IMR-90 (cell line): ENCODE measurements at regions not wholly inside any gene's neighbourhood (a gene's known extent, or its start where the extent isn't known, plus 50 kb on each side); places are given as distances from the start of the nearest gene placed in this dataset.
A peak's percentile ranks its signal among the peaks of the same experiment; 100 is the strongest.

Experiments
- ATAC-seq: fragments of 200-7000 bp; cut with Tn5 transposase; 2 replicates; pipeline ENCODE4 v1.9.1; 2020; ENCODE audit warnings: low read depth, mild to moderate bottlenecking, moderate library complexity
- BruUV-seq: library from RNA; stranded (reverse); fragments of 400-500 nt; replicated peaks from 2 replicates; lab custom pipeline; 2021; lab: Mats Ljungman, UMichigan
- CTCF ChIA-PET: fragments of 300-600 bp; formaldehyde crosslinking; extraction: SDS; loops from one replicate; lab custom pipeline; 2021; ENCODE audit warnings: antibody characterized with exemption; lab: Yijun Ruan, JAX
- POLR2A ChIA-PET: fragments of 300-600 bp; sonication (Branson Sonifier 250); formaldehyde crosslinking; loops from one replicate; lab custom pipeline; 2022; ENCODE audit warnings: antibody characterized with exemption; ENCODE audit not compliant: unreplicated experiment; lab: Charles Lee
- DNase-seq: peaks from one replicate; pipeline ENCODE4 v3.0.0; 2013
- H2AFZ ChIP-seq: replicated peaks from 2 replicates; pipeline ENCODE3; 2013; ENCODE audit warnings: low read length, mild to moderate bottlenecking; ENCODE audit not compliant: poor library complexity
- H2AK5ac ChIP-seq: 2 replicates; pipeline ENCODE4 v1.6.1; 2013; ENCODE audit warnings: low read depth, low read length, inconsistent platforms
- H2AK9ac ChIP-seq: replicated peaks from 2 replicates; pipeline ENCODE3; 2013; ENCODE audit warnings: mild to moderate bottlenecking, low read depth, low read length, moderate library complexity; ENCODE audit not compliant: poor library complexity
- H2BK120ac ChIP-seq: 2 replicates; pipeline ENCODE4 v1.6.1; 2013; ENCODE audit warnings: low read depth, low read length, inconsistent platforms
- H2BK15ac ChIP-seq: 3 replicates; pipeline ENCODE4 v1.6.1; 2013; ENCODE audit warnings: low read depth, low read length, inconsistent platforms
- H2BK20ac ChIP-seq: 2 replicates; pipeline ENCODE4 v1.6.1; 2013; ENCODE audit warnings: low read depth, mild to moderate bottlenecking, inconsistent platforms, low read length, moderate library complexity
- H2BK5ac ChIP-seq: 2 replicates; pipeline ENCODE4 v1.6.1; 2013; ENCODE audit warnings: mild to moderate bottlenecking, low read depth, low read length, inconsistent platforms; ENCODE audit not compliant: poor library complexity, severe bottlenecking
- H3K14ac ChIP-seq: replicated peaks from 2 replicates; pipeline ENCODE4 v1.6.1; 2013; ENCODE audit warnings: low read depth, low read length, inconsistent platforms
- H3K18ac ChIP-seq: 2 replicates; pipeline ENCODE4 v1.6.1; 2013; ENCODE audit warnings: low read depth, low read length, control low read depth
- H3K23ac ChIP-seq: 2 replicates; pipeline ENCODE4 v1.6.1; 2013; ENCODE audit warnings: low read depth, low read length, inconsistent platforms
- H3K27ac ChIP-seq: 2 replicates; pipeline ENCODE4 v1.5.1; 2013; ENCODE audit warnings: mild to moderate bottlenecking, control low read depth, low read length; ENCODE audit not compliant: insufficient read depth
- H3K27me3 ChIP-seq: 2 replicates; pipeline ENCODE4 v1.6.1; 2013; ENCODE audit warnings: low read length; ENCODE audit not compliant: control insufficient read depth, insufficient read depth
- H3K36me3 ChIP-seq: 2 replicates; pipeline ENCODE4 v1.6.1; 2013; ENCODE audit warnings: low read length, mixed read lengths; ENCODE audit not compliant: control insufficient read depth, insufficient read depth
- H3K4ac ChIP-seq: 2 replicates; pipeline ENCODE4 v1.6.1; 2013; ENCODE audit warnings: low read depth, low read length, inconsistent platforms
- H3K4me1 ChIP-seq: 2 replicates; pipeline ENCODE4 v1.6.1; 2013; ENCODE audit warnings: low read length, mixed read lengths; ENCODE audit not compliant: control insufficient read depth, insufficient read depth
- H3K4me2 ChIP-seq: 2 replicates; pipeline ENCODE4 v1.6.1; 2013; ENCODE audit warnings: low read depth, mild to moderate bottlenecking, control low read depth, low read length, moderate library complexity
- H3K4me3 ChIP-seq: 2 replicates; pipeline ENCODE4 v1.5.1; 2013; ENCODE audit warnings: low read depth, mild to moderate bottlenecking, control low read depth, low read length, moderate library complexity; ENCODE audit not compliant: insufficient read depth
- H3K56ac ChIP-seq: 2 replicates; pipeline ENCODE4 v1.6.1; 2013; ENCODE audit warnings: low read length, inconsistent platforms; ENCODE audit not compliant: insufficient read depth; ENCODE audit errors: extremely low read depth
- H3K79me1 ChIP-seq, 2 experiments: 2 replicates each; pipeline ENCODE4 v1.6.1; 2013; ENCODE audit warnings: low read length in 2 of 2, inconsistent platforms in 1 of 2, low read depth in 1 of 2
- H3K9ac ChIP-seq: 2 replicates; pipeline ENCODE4 v1.6.1; 2013; ENCODE audit warnings: low read depth, low read length, control low read depth
- H3K9me1 ChIP-seq: 2 replicates; pipeline ENCODE4 v1.6.1; 2013; ENCODE audit warnings: low read length, inconsistent platforms; ENCODE audit not compliant: insufficient read depth
- H3K9me3 ChIP-seq: 2 replicates; pipeline ENCODE4 v1.6.1; 2013; ENCODE audit warnings: low read length; ENCODE audit not compliant: control insufficient read depth, insufficient read depth
- H4K20me1 ChIP-seq: 2 replicates; pipeline ENCODE4 v1.6.1; 2013; ENCODE audit warnings: low read length, inconsistent platforms; ENCODE audit not compliant: insufficient read depth
- H4K5ac ChIP-seq: 2 replicates; pipeline ENCODE4 v1.6.1; 2013; ENCODE audit warnings: mild to moderate bottlenecking, low read depth, low read length, control low read depth
- H4K8ac ChIP-seq, 2 experiments: 2 replicates each; pipeline ENCODE4 v1.6.1; 2013; ENCODE audit warnings: low read depth in 2 of 2, low read length in 2 of 2, control low read depth in 1 of 2, inconsistent platforms in 1 of 2
- H4K91ac ChIP-seq: 2 replicates; pipeline ENCODE4 v1.6.1; 2013; ENCODE audit warnings: low read depth, low read length, inconsistent platforms; ENCODE audit not compliant: insufficient read depth
- BHLHE40 ChIP-seq: fragments of 150-350 bp; IDR thresholded peaks from 2 replicates; pipeline ENCODE4 v1.6.1; 2016; ENCODE audit warnings: mild to moderate bottlenecking, low read depth, low read length
- CEBPB ChIP-seq: IDR thresholded peaks from 2 replicates; pipeline ENCODE4 v1.6.1; 2012; ENCODE audit warnings: low read depth, low read length, improper control_type of control experiment
- CHD1 ChIP-seq: IDR thresholded peaks from 2 replicates; pipeline ENCODE4 v1.6.1; 2012; ENCODE audit warnings: low read depth, low read length, improper control_type of control experiment
- ELK1 ChIP-seq: fragments of 150-350 bp; IDR thresholded peaks from 2 replicates; pipeline ENCODE4 v1.6.1; 2016; ENCODE audit warnings: low read depth, mild to moderate bottlenecking, low read length, moderate library complexity, borderline replicate concordance
- FOS ChIP-seq: fragments of 150-350 bp; IDR thresholded peaks from 2 replicates; pipeline ENCODE4 v1.6.1; 2016; ENCODE audit warnings: low read depth, low read length
- MAFK ChIP-seq: IDR thresholded peaks from 2 replicates; pipeline ENCODE4 v1.6.1; 2012; ENCODE audit warnings: low read depth, low read length, improper control_type of control experiment
- MAZ ChIP-seq: IDR thresholded peaks from 2 replicates; pipeline ENCODE4 v1.6.1; 2012; ENCODE audit warnings: low read depth, mild to moderate bottlenecking, low read length, improper control_type of control experiment, moderate library complexity, borderline replicate concordance
- MXI1 ChIP-seq: IDR thresholded peaks from 2 replicates; pipeline ENCODE4 v1.6.1; 2012; ENCODE audit warnings: low read depth, mild to moderate bottlenecking, low read length, moderate library complexity, borderline replicate concordance
- NFE2L2 ChIP-seq: fragments of 150-350 bp; IDR thresholded peaks from 2 replicates; pipeline ENCODE4 v1.6.1; 2016; ENCODE audit warnings: low read depth, mild to moderate bottlenecking, low read length
- POLR2A ChIP-seq: IDR thresholded peaks from 2 replicates; pipeline ENCODE4 v1.6.1; 2012; ENCODE audit warnings: mild to moderate bottlenecking, low read depth, low read length
- RAD21 ChIP-seq: IDR thresholded peaks from 2 replicates; pipeline ENCODE4 v1.6.1; 2012; ENCODE audit warnings: low read length, improper control_type of control experiment
- RCOR1 ChIP-seq: IDR thresholded peaks from 2 replicates; pipeline ENCODE4 v1.6.1; 2012; ENCODE audit warnings: mild to moderate bottlenecking, low read length, improper control_type of control experiment; ENCODE audit not compliant: insufficient replicate concordance
- RFX5 ChIP-seq: IDR thresholded peaks from 2 replicates; pipeline ENCODE4 v1.8.0; 2012; ENCODE audit warnings: low read depth, mild to moderate bottlenecking, low read length, moderate library complexity
- SMC3 ChIP-seq: fragments of 150-350 bp; IDR thresholded peaks from 2 replicates; pipeline ENCODE4 v1.6.1; 2016; ENCODE audit warnings: low read depth, mild to moderate bottlenecking, antibody characterized with exemption, low read length, moderate library complexity
- dilution Hi-C: fragments of 300-500 bp; cut with HindIII; formaldehyde crosslinking; loops from one replicate; pipeline ENCODE4 v1.14.3; 2018; ENCODE audit warnings: low sequenced_read_pairs; ENCODE audit not compliant: unreplicated experiment
- in situ Hi-C: fragments of 300-500 bp; cut with MboI; formaldehyde crosslinking; loops from 3 replicates; pipeline ENCODE4 v1.14.3; 2019; ENCODE audit warnings: low sequenced_read_pairs, inconsistent platforms, mixed read lengths
- intact Hi-C: fragments of 100-400 bp; cut with micrococcal nuclease; formaldehyde crosslinking; loops from 2 replicates; pipeline ENCODE4 v1.10.0; 2022
- TF ChIP-seq, protein P1 (sequence below): conservative IDR thresholded peaks from 2 replicates; pipeline ENCODE4 v1.5.1; 2012; ENCODE audit warnings: mild to moderate bottlenecking, low read depth, low read length, improper control_type of control experiment
- TF ChIP-seq, protein P2 (sequence below): fragments of 150-350 bp; IDR thresholded peaks from 2 replicates; pipeline ENCODE4 v1.6.1; 2017; ENCODE audit warnings: mild to moderate bottlenecking, antibody characterized with exemption, low read length, low read depth

GRCh38 chr6:113558431-113558830 lies 298.7 kb upstream of the MARCKS start:
- Histone ChIP-seq H2AFZ (peak overlapping the region; percentile 2), H3K23ac (0 out of 2 replicates have a peak overlapping the region, but pooled peaks have one; percentile 17), H4K91ac (0 out of 2 replicates have a peak overlapping the region, but pooled peaks have one; percentile 12), H3K36me3 (no peaks in the 10 kb centered on the region), H3K79me1 (no peaks in the 10 kb centered on the region), H2BK120ac (0 out of 2 replicates have a peak overlapping the region, but pooled peaks have one; percentile 7), H2BK15ac (peak overlapping the region; percentile 62; the same call in 1 of the 3 replicates), H3K4me1 (peaks cover 3% of the 10 kb centered on the region; the same call in 1 of the 2 replicates), H2BK5ac (no peak overlapping the region), H3K27ac (no peak overlapping the region), H3K4ac (peak overlapping the region; percentile 65), H4K8ac (peak overlapping the region; percentile 32 to 39; a peak in 2 of 4 replicates), H3K9me3 (no peaks in the 10 kb centered on the region), H2AK9ac (no peak overlapping the region), H3K14ac (peak overlapping the region; percentile 35; the same call in 1 of the 2 replicates), H2AK5ac (peak overlapping the region; percentile 44; the same call in 1 of the 2 replicates), H3K18ac (0 out of 2 replicates have a peak overlapping the region, but pooled peaks have one; percentile 0), H3K56ac (no peak overlapping the region), H3K4me3 (no peak overlapping the region), H4K5ac (peak overlapping the region; percentile 5), H3K9ac (no peak overlapping the region), H3K9me1 (peaks cover 3% of the 10 kb centered on the region; the same call in 1 of the 2 replicates), H3K27me3 (no peaks in the 10 kb centered on the region), H4K20me1 (no peaks in the 10 kb centered on the region), H2BK20ac (peak overlapping the region; percentile 55; the same call in 1 of the 2 replicates), H3K4me2 (no peak overlapping the region)
- ATAC-seq = no peak
- no TSS peak for BruUV-seq
- dilution Hi-C loops (no loop called here), in situ Hi-C loops (no loop called here), intact Hi-C loops (no loop called here)
- ChIA-PET POLR2A (no interaction called here), CTCF (interaction anchor here (0.8 kb wide), 1 partner anchor 119 kb away, joined by 4 read pairs; no protein-coding TSS in a partner anchor)
- no peak for DNase-seq
- TF ChIP-seq RFX5 = no peak
- TF ChIP-seq BHLHE40 = no peak
- TF ChIP-seq FOS = no peak
- TF ChIP-seq SMC3 = no peak
- TF ChIP-seq, protein P1, sequence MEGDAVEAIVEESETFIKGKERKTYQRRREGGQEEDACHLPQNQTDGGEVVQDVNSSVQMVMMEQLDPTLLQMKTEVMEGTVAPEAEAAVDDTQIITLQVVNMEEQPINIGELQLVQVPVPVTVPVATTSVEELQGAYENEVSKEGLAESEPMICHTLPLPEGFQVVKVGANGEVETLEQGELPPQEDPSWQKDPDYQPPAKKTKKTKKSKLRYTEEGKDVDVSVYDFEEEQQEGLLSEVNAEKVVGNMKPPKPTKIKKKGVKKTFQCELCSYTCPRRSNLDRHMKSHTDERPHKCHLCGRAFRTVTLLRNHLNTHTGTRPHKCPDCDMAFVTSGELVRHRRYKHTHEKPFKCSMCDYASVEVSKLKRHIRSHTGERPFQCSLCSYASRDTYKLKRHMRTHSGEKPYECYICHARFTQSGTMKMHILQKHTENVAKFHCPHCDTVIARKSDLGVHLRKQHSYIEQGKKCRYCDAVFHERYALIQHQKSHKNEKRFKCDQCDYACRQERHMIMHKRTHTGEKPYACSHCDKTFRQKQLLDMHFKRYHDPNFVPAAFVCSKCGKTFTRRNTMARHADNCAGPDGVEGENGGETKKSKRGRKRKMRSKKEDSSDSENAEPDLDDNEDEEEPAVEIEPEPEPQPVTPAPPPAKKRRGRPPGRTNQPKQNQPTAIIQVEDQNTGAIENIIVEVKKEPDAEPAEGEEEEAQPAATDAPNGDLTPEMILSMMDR = no peak
- TF ChIP-seq, protein P2, sequence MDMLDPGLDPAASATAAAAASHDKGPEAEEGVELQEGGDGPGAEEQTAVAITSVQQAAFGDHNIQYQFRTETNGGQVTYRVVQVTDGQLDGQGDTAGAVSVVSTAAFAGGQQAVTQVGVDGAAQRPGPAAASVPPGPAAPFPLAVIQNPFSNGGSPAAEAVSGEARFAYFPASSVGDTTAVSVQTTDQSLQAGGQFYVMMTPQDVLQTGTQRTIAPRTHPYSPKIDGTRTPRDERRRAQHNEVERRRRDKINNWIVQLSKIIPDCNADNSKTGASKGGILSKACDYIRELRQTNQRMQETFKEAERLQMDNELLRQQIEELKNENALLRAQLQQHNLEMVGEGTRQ = no peak
- TF ChIP-seq RCOR1 = no peak
- TF ChIP-seq CEBPB = no peak
- TF ChIP-seq MAZ = no peak
- TF ChIP-seq ELK1 = no peak
- TF ChIP-seq POLR2A = no peak
- no peak for TF ChIP-seq CHD1
- TF ChIP-seq NFE2L2 = no peak
- no peak for TF ChIP-seq MXI1
- TF ChIP-seq MAFK = no peak
- no peak for TF ChIP-seq RAD21
